ENCODE measurements at regions not wholly inside any gene's neighbourhood (a gene's known extent, or its start where the extent isn't known, plus 50 kb on each side); places are given as distances from the start of the nearest gene placed in this dataset.
"Not testable (repeated sequence)": the region's sequence is repeated elsewhere in the genome, so short reads cannot be mapped to it uniquely, and the experiment has no call there.

- Mint-ChIP-seq H3K27me3 (ENCODE audit: low read depth) (no peaks in the 10 kb centered on the region), H3K4me3 (no peak overlapping the region), H3K9me3 (no peaks in the 10 kb centered on the region), H3K27ac (no peak overlapping the region), H3K4me1 (ENCODE audit: low read depth) (no peaks in the 10 kb centered on the region), H3K36me3 (ENCODE audit: low read depth) (no peaks in the 10 kb centered on the region)
- no peak for DNase-seq (ENCODE audit: low spot score)
These were observed 117.6 kb downstream of the TFAP2B start for GRCh38 chr6:50936277-50936681.

- H3K27ac Mint-ChIP-seq, result no peak overlapping the region
- DNase-seq (ENCODE audit: low spot score), result no peak
- H3K9me3 Mint-ChIP-seq, result no peaks in the 10 kb centered on the region
- H3K27me3 Mint-ChIP-seq (ENCODE audit: low read depth), result no peaks in the 10 kb centered on the region
- H3K4me1 Mint-ChIP-seq (ENCODE audit: low read depth), result no peaks in the 10 kb centered on the region
- no peak overlapping the region for H3K4me3 Mint-ChIP-seq
- no peaks in the 10 kb centered on the region for H3K36me3 Mint-ChIP-seq (ENCODE audit: low read depth)
These were observed 121.3 kb downstream of the TFAP2B start for GRCh38 chr6:50939931-50940330.

- Mint-ChIP-seq H3K27ac (no peak overlapping the region), H3K4me1 (ENCODE audit: low read depth) (no peaks in the 10 kb centered on the region), H3K9me3 (no peaks in the 10 kb centered on the region), H3K36me3 (ENCODE audit: low read depth) (no peaks in the 10 kb centered on the region), H3K4me3 (no peak overlapping the region), H3K27me3 (ENCODE audit: low read depth) (no peaks in the 10 kb centered on the region)
- DNase-seq (ENCODE audit: low spot score), result no peak
These were observed 127.1 kb downstream of the TFAP2B start for GRCh38 chr6:50945789-50946188.

DNA sequence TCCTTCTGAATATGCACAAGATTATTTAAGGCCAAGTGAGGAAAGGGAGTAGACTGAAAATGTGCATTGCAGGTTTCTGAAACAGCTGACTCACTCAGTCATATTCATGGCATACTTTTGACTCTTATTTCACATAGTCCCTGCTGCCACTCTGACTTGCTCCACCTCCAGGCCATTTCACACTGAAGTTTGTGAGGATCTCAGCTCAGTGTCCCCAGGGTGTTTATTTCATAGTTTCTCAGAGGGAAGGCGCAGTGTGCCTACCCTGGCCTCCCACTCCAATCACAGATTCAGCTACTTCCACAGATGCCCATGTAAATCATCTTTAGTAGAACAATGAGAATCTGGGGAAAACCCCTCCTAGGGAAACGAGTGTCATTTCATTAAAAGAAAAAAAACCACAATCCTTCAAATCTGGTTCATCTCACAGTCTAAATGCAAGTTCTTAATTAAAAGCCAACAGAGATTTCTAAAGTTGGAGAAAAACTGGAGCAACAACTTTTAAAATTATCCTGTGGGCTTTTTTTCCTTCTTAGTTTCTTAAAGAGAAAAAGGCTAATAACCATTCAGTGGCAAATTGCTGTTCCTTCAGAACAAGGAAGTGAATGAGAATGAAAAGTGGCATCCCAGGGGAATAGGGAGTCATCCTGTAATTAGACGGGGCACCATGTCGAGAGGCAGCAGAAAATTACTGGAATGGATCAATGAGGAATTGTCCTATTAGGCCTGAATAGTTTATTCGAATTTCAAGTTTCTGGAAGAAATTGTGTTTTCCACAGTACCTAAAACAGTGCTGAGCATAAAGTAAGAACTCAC, 133.6 kb downstream of the TFAP2B start:
- no peak for DNase-seq (ENCODE audit: low spot score)
- Mint-ChIP-seq H3K27me3 (ENCODE audit: low read depth) (no peaks in the 10 kb centered on the region), H3K36me3 (ENCODE audit: low read depth) (no peaks in the 10 kb centered on the region)

DNA sequence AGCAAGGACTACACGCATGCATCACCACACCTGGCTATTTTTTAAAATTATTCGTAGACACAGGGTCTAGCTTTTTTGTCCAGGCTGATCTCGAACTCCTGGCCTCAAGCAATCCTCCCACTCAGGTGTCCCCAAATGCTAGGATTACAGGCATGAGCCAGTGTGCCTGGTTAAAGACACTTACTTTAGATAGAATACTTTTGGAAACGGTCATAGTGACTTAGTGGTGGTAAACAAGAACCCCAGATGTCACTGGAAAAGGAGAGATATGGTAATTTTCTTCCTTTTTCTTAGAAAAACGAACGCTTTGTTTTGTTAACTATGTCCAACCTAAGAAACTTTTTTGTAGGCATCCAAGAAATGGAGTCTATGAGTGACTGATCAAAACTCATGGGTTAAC, 137.3 kb downstream of the TFAP2B start:
- H3K9me3 Mint-ChIP-seq, result no peaks in the 10 kb centered on the region
- H3K27ac Mint-ChIP-seq, result no peak overlapping the region
- no peaks in the 10 kb centered on the region for H3K27me3 Mint-ChIP-seq (ENCODE audit: low read depth)
- H3K4me1 Mint-ChIP-seq (ENCODE audit: low read depth), result no peaks in the 10 kb centered on the region
- H3K36me3 Mint-ChIP-seq (ENCODE audit: low read depth), result no peaks in the 10 kb centered on the region
- DNase-seq (ENCODE audit: low spot score), result no peak
- H3K4me3 Mint-ChIP-seq, result no peak overlapping the region

More for the DNA sequence above, 133.6 kb downstream of the TFAP2B start:
- Mint-ChIP-seq H3K27ac (no peak overlapping the region), H3K4me1 (ENCODE audit: low read depth) (no peaks in the 10 kb centered on the region), H3K9me3 (no peaks in the 10 kb centered on the region), H3K4me3 (no peak overlapping the region)

DNA sequence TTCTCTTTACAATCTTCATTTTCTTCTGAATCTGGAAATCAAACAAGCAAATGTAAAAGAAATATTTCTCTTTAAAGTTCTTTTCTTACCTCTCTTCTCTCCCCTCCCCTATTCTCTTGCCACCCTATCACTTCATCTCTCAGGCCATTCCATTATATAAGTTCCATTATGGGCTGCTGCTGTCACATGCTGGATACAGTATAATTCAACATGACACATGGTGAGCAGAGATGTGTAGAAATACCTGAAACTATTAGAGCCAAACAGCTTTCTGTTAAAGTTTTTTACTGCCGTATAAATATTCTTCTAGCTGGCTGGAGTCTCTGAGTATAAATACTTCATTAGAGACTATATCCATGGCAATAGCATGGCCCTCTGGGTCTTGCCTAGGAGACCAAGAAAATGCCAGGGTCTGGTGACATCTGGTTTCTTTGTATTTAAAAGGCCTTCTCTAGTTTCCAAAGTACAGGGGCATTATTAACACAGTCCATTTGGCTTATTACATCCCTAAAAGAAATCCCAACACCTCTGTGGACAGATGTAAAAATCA, 139.6 kb downstream of the TFAP2B start:
- H3K9me3 Mint-ChIP-seq, result no peaks in the 10 kb centered on the region
- no peaks in the 10 kb centered on the region for H3K4me1 Mint-ChIP-seq (ENCODE audit: low read depth)
- no peak overlapping the region for H3K27ac Mint-ChIP-seq
- no peaks in the 10 kb centered on the region for H3K27me3 Mint-ChIP-seq (ENCODE audit: low read depth)
- no peaks in the 10 kb centered on the region for H3K36me3 Mint-ChIP-seq (ENCODE audit: low read depth)
- no peak for DNase-seq (ENCODE audit: low spot score)
- H3K4me3 Mint-ChIP-seq, result no peak overlapping the region

GRCh38 chr6:50959081-50959641, 140.5 kb downstream of the TFAP2B start:
- Mint-ChIP-seq H3K9me3 (no peaks in the 10 kb centered on the region), H3K27ac (no peak overlapping the region), H3K36me3 (ENCODE audit: low read depth) (no peaks in the 10 kb centered on the region), H3K4me3 (no peak overlapping the region), H3K27me3 (ENCODE audit: low read depth) (no peaks in the 10 kb centered on the region), H3K4me1 (ENCODE audit: low read depth) (no peaks in the 10 kb centered on the region)
- no peak for DNase-seq (ENCODE audit: low spot score)

GRCh38 chr6:50961611-50962010, 142.9 kb downstream of the TFAP2B start:
- no peak for DNase-seq (ENCODE audit: low spot score)
- H3K9me3 Mint-ChIP-seq, result no peaks in the 10 kb centered on the region
- H3K4me1 Mint-ChIP-seq (ENCODE audit: low read depth), result no peaks in the 10 kb centered on the region
- no peak overlapping the region for H3K4me3 Mint-ChIP-seq
- no peaks in the 10 kb centered on the region for H3K27me3 Mint-ChIP-seq (ENCODE audit: low read depth)
- H3K27ac Mint-ChIP-seq, result no peak overlapping the region
- no peaks in the 10 kb centered on the region for H3K36me3 Mint-ChIP-seq (ENCODE audit: low read depth)

DNA sequence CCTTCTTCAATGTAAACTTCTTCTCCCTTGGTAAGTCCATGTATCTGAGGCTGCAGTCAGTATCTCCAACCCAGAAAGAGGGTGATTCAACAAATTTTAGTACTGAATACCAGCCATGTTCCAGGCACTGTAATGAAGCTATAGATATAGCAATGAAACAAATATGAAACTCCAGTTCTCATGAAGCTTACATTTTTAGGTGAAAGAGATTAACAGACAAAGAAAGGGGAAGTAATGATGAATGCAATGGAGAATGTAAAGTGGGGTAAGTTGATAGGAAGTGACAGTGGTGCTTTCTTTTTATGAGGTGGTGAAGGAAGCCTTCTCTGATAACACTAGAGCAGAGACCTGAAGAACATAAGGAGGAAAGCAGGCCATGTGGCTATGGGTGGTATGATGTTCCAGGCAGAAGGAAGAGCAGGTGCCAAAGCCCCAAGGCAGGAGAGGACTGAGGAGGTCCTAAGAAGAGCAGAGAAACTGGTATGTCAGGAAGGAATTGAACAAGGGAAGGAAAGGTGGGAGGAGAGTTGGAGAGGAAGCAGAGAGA, 143.6 kb downstream of the TFAP2B start:
- H3K36me3 Mint-ChIP-seq (ENCODE audit: low read depth), result no peaks in the 10 kb centered on the region
- no peaks in the 10 kb centered on the region for H3K27me3 Mint-ChIP-seq (ENCODE audit: low read depth)
- H3K4me3 Mint-ChIP-seq, result no peak overlapping the region
- no peaks in the 10 kb centered on the region for H3K9me3 Mint-ChIP-seq
- no peaks in the 10 kb centered on the region for H3K4me1 Mint-ChIP-seq (ENCODE audit: low read depth)
- DNase-seq (ENCODE audit: low spot score), result no peak
- H3K27ac Mint-ChIP-seq, result no peak overlapping the region

DNA sequence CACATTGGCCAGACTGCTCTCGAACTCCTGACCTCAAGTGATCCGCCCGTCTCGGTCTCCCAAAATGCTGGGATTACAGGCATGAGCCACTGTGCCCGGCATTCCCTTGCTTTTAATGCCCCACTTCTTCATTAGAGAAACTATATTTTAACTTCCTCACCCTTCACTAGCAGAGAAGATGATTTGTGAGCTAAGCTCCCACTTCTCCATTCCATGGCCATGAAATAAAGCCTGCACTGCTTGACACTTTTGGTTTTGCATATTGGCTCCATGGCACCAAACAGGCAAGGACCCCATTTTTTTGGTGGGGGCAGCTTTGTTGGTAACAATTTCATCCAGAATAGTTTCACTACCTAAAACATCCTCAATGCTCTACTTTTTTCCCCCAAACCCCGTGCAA, 145.3 kb downstream of the TFAP2B start:
- no peaks in the 10 kb centered on the region for H3K9me3 Mint-ChIP-seq
- no peak for DNase-seq (ENCODE audit: low spot score)
- H3K27me3 Mint-ChIP-seq (ENCODE audit: low read depth), result no peaks in the 10 kb centered on the region
- no peaks in the 10 kb centered on the region for H3K4me1 Mint-ChIP-seq (ENCODE audit: low read depth)
- no peak overlapping the region for H3K4me3 Mint-ChIP-seq
- H3K36me3 Mint-ChIP-seq (ENCODE audit: low read depth), result no peaks in the 10 kb centered on the region
- no peak overlapping the region for H3K27ac Mint-ChIP-seq

DNA sequence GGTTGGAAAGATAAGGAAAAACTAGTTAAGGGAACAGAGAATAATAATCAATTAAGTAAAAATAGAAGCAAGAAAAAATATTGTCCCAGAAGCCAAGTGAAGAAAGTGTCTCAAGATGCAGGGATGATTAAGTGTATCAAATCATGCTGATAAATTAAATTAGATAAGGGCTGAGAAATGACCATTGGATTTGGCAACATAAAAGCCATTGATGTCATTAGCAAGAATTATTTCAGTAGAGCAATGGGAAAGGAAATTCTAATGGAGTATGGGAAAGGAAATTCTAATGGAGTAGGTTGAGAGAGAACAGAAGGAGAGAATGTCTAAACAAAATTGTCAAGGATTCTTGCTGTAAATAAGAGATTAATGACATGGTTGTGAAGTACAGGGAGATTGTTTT, 146.8 kb downstream of the TFAP2B start:
- no peak for DNase-seq (ENCODE audit: low spot score)
- Mint-ChIP-seq H3K9me3 (no peaks in the 10 kb centered on the region), H3K4me1 (ENCODE audit: low read depth) (no peaks in the 10 kb centered on the region), H3K4me3 (no peak overlapping the region), H3K27ac (no peak overlapping the region), H3K27me3 (ENCODE audit: low read depth) (no peaks in the 10 kb centered on the region), H3K36me3 (ENCODE audit: low read depth) (no peaks in the 10 kb centered on the region)

GRCh38 chr6:50966532-50966931, 147.9 kb downstream of the TFAP2B start:
- no peak for DNase-seq (ENCODE audit: low spot score)
- no peaks in the 10 kb centered on the region for H3K4me1 Mint-ChIP-seq (ENCODE audit: low read depth)
- H3K36me3 Mint-ChIP-seq (ENCODE audit: low read depth), result no peaks in the 10 kb centered on the region
- no peaks in the 10 kb centered on the region for H3K27me3 Mint-ChIP-seq (ENCODE audit: low read depth)
- H3K4me3 Mint-ChIP-seq, result no peak overlapping the region
- H3K9me3 Mint-ChIP-seq, result no peaks in the 10 kb centered on the region
- no peak overlapping the region for H3K27ac Mint-ChIP-seq

DNA sequence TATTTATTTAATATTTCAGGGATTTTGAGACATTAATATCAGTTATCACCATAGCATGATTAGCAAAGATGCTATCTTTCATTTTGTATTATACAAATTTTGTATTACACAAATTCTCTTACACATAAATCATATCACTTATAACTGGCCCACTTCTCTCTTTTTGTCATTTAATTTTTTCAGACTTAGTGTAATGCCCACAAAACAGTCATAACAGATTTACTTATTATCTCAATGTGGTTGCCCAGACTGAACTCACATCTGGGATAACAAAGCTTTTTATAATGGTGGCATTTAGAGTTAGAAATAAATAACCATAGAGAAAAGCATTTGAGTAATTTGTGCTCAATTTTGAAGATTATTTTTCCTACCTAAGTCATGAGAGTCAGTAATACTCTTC, 148.3 kb downstream of the TFAP2B start:
- H3K27me3 Mint-ChIP-seq (ENCODE audit: low read depth), result no peaks in the 10 kb centered on the region
- no peak overlapping the region for H3K27ac Mint-ChIP-seq
- H3K36me3 Mint-ChIP-seq (ENCODE audit: low read depth), result no peaks in the 10 kb centered on the region
- H3K9me3 Mint-ChIP-seq, result no peaks in the 10 kb centered on the region
- no peaks in the 10 kb centered on the region for H3K4me1 Mint-ChIP-seq (ENCODE audit: low read depth)
- DNase-seq (ENCODE audit: low spot score), result no peak
- no peak overlapping the region for H3K4me3 Mint-ChIP-seq

DNA sequence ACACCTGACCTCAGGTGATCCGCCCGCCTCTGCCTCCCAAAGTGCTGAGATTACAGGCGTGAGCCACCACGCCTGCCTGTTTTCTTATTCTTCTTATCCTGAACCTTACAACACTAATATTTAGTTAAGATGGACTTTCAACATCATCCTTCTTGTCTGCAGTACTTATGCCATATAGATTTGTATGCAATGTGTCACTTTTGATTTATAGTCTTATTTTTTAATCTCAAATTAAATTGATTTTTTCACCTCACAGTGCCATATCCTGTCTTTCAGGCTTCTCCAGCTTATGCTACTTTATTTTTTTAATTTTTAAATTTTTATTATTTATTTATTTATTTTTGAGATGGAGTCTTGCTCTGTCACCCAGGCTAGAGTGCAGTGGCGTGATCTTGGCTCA, 149.6 kb downstream of the TFAP2B start:
- H3K27ac Mint-ChIP-seq; H3K9me3 Mint-ChIP-seq; H3K4me3 Mint-ChIP-seq; H3K36me3 Mint-ChIP-seq (ENCODE audit: low read depth); DNase-seq (ENCODE audit: low spot score); H3K4me1 Mint-ChIP-seq (ENCODE audit: low read depth); H3K27me3 Mint-ChIP-seq (ENCODE audit: low read depth): not testable (repeated sequence)

Data from T-helper 2 cell treated with Interferon-gamma antibody and Interleukin-4, amounts not matched to agents 5 μg/mL and 100 μg/mL, for 36 hours (primary cell).